ENCODE measurements at regions not wholly inside any gene's neighbourhood (a gene's known extent, or its start where the extent isn't known, plus 50 kb on each side); places are given as distances from the start of the nearest gene placed in this dataset.
"Not testable (repeated sequence)": the region's sequence is repeated elsewhere in the genome, so short reads cannot be mapped to it uniquely, and the experiment has no call there.

- 37 to 39% methylated on average over 4 of the region's 4 CpGs for WGBS, 2 donors
Measured at GRCh38 chr3:161939918-161940620, 443.5 kb downstream of the OTOL1 start.

DNA sequence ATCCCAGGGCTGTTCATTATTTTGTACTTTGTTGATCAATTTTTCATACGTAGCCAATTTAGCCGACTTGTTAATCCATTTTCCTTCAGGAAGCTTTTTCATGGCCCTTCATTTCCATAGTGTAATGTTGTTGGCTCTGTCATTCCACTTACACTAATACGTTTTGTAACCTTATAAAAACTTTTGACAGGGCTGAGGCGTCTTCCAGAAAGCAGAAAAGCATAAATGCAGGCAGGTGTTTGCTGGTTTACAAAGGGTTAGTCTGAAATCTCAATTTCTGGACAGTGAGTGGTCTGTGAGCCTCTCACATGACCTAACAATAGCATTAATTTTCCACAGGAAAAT, 444.0 kb downstream of the OTOL1 start:
- H3K4me3 ChIP-seq, result no peak overlapping the region
- ATAC-seq (ENCODE audit: low FRiP score in 2 of 2) (no peak), DNase-seq (no peak)
- no peaks in the 10 kb centered on the region for H3K4me1 ChIP-seq
- H3K27ac ChIP-seq, result no peak overlapping the region
- 53 to 55% methylated on average over 4 of the region's 4 CpGs for WGBS, 2 donors
- no peaks in the 10 kb centered on the region for H3K36me3 ChIP-seq
- no peaks in the 10 kb centered on the region for H3K27me3 ChIP-seq
- H3K9me3 ChIP-seq, result no peaks in the 10 kb centered on the region
- TF ChIP-seq EP300 (IDR thresholded peaks at IDR 0.05) (no peak), POLR2A (IDR thresholded peaks at IDR 0.05) (no peak), POLR2AphosphoS5 (IDR thresholded peaks at IDR 0.05) (no peak), CTCF (IDR thresholded peaks at IDR 0.05) (no peak)

More at GRCh38 chr3:161939918-161940620, 443.5 kb downstream of the OTOL1 start:
- H3K4me1 ChIP-seq, result no peaks in the 10 kb centered on the region
- no peaks in the 10 kb centered on the region for H3K36me3 ChIP-seq
- no peaks in the 10 kb centered on the region for H3K9me3 ChIP-seq
- TF ChIP-seq POLR2A (IDR thresholded peaks at IDR 0.05) (no peak), EP300 (IDR thresholded peaks at IDR 0.05) (no peak)
- no peak for DNase-seq
- ATAC-seq (ENCODE audit: low FRiP score in 2 of 2), result peak in 1 of 2 donors; percentile 54
- no peak overlapping the region for H3K4me3 ChIP-seq
- H3K27ac ChIP-seq, result no peak overlapping the region
- H3K27me3 ChIP-seq, result no peaks in the 10 kb centered on the region

GRCh38 chr3:161941891-161942290, 445.3 kb downstream of the OTOL1 start:
- Histone ChIP-seq H3K4me1 (no peaks in the 10 kb centered on the region), H3K9me3 (no peaks in the 10 kb centered on the region), H3K27me3 (no peaks in the 10 kb centered on the region), H3K36me3 (no peaks in the 10 kb centered on the region), H3K27ac (no peak overlapping the region), H3K4me3 (no peak overlapping the region)
- WGBS, 2 donors, result 16 to 58% methylated on average over 1 of the region's 1 CpG
- DNase-seq (no peak), ATAC-seq (ENCODE audit: low FRiP score in 2 of 2) (no peak)
- no peak for TF ChIP-seq EP300 (IDR thresholded peaks at IDR 0.05)
- no peak for TF ChIP-seq POLR2AphosphoS5 (IDR thresholded peaks at IDR 0.05)

- not testable (repeated sequence) for H3K36me3 ChIP-seq; H3K4me1 ChIP-seq; H3K9me3 ChIP-seq; DNase-seq; H3K27ac ChIP-seq; H3K4me3 ChIP-seq; H3K27me3 ChIP-seq; ATAC-seq (ENCODE audit: low FRiP score in 2 of 2)
- 90 to 91% methylated on average over 12 of the region's 12 CpGs for WGBS, 2 donors
Measured at GRCh38 chr3:161943801-161944345, 447.3 kb downstream of the OTOL1 start.

GRCh38 chr3:161946443-161946960, 449.9 kb downstream of the OTOL1 start:
- H3K27ac ChIP-seq, result no peak overlapping the region
- TF ChIP-seq CTCF (IDR thresholded peaks at IDR 0.05), result no peak
- no peak for TF ChIP-seq EP300 (IDR thresholded peaks at IDR 0.05)
- TF ChIP-seq POLR2AphosphoS5 (IDR thresholded peaks at IDR 0.05), result no peak
- TF ChIP-seq POLR2A (IDR thresholded peaks at IDR 0.05), result no peak
- ATAC-seq (ENCODE audit: low FRiP score in 2 of 2) (no peak), DNase-seq (no peak)
- no peaks in the 10 kb centered on the region for H3K36me3 ChIP-seq
- 45 to 55% methylated on average over 3 of the region's 3 CpGs for WGBS, 2 donors
- H3K4me1 ChIP-seq, result no peaks in the 10 kb centered on the region
- no peaks in the 10 kb centered on the region for H3K9me3 ChIP-seq
- H3K4me3 ChIP-seq, result no peak overlapping the region
- H3K27me3 ChIP-seq, result no peaks in the 10 kb centered on the region

- WGBS, 2 donors, result 88 to 90% methylated on average over 4 of the region's 4 CpGs
- Histone ChIP-seq H3K27me3 (no peaks in the 10 kb centered on the region), H3K4me3 (no peak overlapping the region), H3K36me3 (no peaks in the 10 kb centered on the region), H3K27ac (no peak overlapping the region), H3K9me3 (no peaks in the 10 kb centered on the region), H3K4me1 (no peaks in the 10 kb centered on the region)
- TF ChIP-seq EP300 (IDR thresholded peaks at IDR 0.05), result no peak
- no peak for TF ChIP-seq POLR2AphosphoS5 (IDR thresholded peaks at IDR 0.05)
- TF ChIP-seq CTCF (IDR thresholded peaks at IDR 0.05), result no peak
- no peak for TF ChIP-seq POLR2A (IDR thresholded peaks at IDR 0.05)
- DNase-seq, result no peak
- ATAC-seq (ENCODE audit: low FRiP score in 2 of 2), result no peak
Measured at GRCh38 chr3:161950318-161950868, 453.8 kb downstream of the OTOL1 start.

Measured in upper lobe of left lung (tissue), 6 donors.